ENCODE measurements at regions not wholly inside any gene's neighbourhood (a gene's known extent, or its start where the extent isn't known, plus 50 kb on each side); places are given as distances from the start of the nearest gene placed in this dataset.

GRCh38 chr10:9987197-9987596 is 1030.5 kb upstream of the CELF2 start:
- Histone ChIP-seq H3K4me3 (no peak overlapping the region), H3K27ac (peak overlapping the region in 3 of 4 donors; percentile 31 to 38 (median 38)), H3K9me3 (no peaks in the 10 kb centered on the region), H3K36me3 (no peaks in the 10 kb centered on the region), H3K4me1 (no peaks in the 10 kb centered on the region), H3K27me3 (no peaks in the 10 kb centered on the region)
- no peak for TF ChIP-seq POLR2A (IDR thresholded peaks at IDR 0.05)
- TF ChIP-seq CTCF (IDR thresholded peaks at IDR 0.05): no peak
- 69 to 73% methylated on average over 5 of the region's 5 CpGs for WGBS, 2 donors
- DNase-seq: no peak
- intact Hi-C loops (cut with DNase I): no loop called here

- Histone ChIP-seq H3K4me3 (no peak overlapping the region), H3K9me3 (no peaks in the 10 kb centered on the region), H3K27me3 (no peaks in the 10 kb centered on the region), H3K4me1 (no peaks in the 10 kb centered on the region), H3K27ac (no peak overlapping the region), H3K36me3 (no peaks in the 10 kb centered on the region)
- intact Hi-C loops (cut with DNase I): no loop called here
- TF ChIP-seq CTCF (IDR thresholded peaks at IDR 0.05) (no peak), POLR2A (IDR thresholded peaks at IDR 0.05) (no peak)
- 39 to 40% methylated on average over 11 of the region's 11 CpGs for WGBS, 2 donors
- DNase-seq: no peak
Measured at GRCh38 chr10:9992661-9993060, 1025.0 kb upstream of the CELF2 start.

- no peak for DNase-seq
- Histone ChIP-seq H3K9me3 (no peaks in the 10 kb centered on the region), H3K36me3 (no peaks in the 10 kb centered on the region), H3K27me3 (no peaks in the 10 kb centered on the region), H3K27ac (no peak overlapping the region), H3K4me3 (no peak overlapping the region), H3K4me1 (no peaks in the 10 kb centered on the region)
- intact Hi-C loops (cut with DNase I): no loop called here
- WGBS, 2 donors: 65 to 68% methylated on average over 3 of the region's 3 CpGs
- TF ChIP-seq POLR2A (IDR thresholded peaks at IDR 0.05) (no peak), CTCF (IDR thresholded peaks at IDR 0.05) (no peak)
Measured at GRCh38 chr10:9994131-9994530, 1023.5 kb upstream of the CELF2 start.

- intact Hi-C loops (cut with DNase I): no loop called here
- WGBS, 2 donors: 77 to 82% methylated on average over 5 of the region's 5 CpGs
Measured at GRCh38 chr10:9999627-10000026, 1018.0 kb upstream of the CELF2 start.

GRCh38 chr10:10007957-10008356 is 1009.7 kb upstream of the CELF2 start:
- no peaks in the 10 kb centered on the region for H3K9me3 ChIP-seq
- intact Hi-C loops (cut with DNase I): no loop called here
- H3K27ac ChIP-seq: no peak overlapping the region
- no peaks in the 10 kb centered on the region for H3K27me3 ChIP-seq
- H3K36me3 ChIP-seq: no peaks in the 10 kb centered on the region
- H3K4me1 ChIP-seq: no peaks in the 10 kb centered on the region
- H3K4me3 ChIP-seq: no peak overlapping the region
- TF ChIP-seq CTCF (IDR thresholded peaks at IDR 0.05): no peak
- no peak for TF ChIP-seq POLR2A (IDR thresholded peaks at IDR 0.05)
- 65 to 83% methylated on average over 6 of the region's 6 CpGs for WGBS, 2 donors
- no peak for DNase-seq

More at GRCh38 chr10:9999627-10000026, 1018.0 kb upstream of the CELF2 start:
- TF ChIP-seq CTCF (IDR thresholded peaks at IDR 0.05) (no peak), POLR2A (IDR thresholded peaks at IDR 0.05) (no peak)
- H3K27ac ChIP-seq: no peak overlapping the region
- no peak for DNase-seq
- H3K27me3 ChIP-seq: no peaks in the 10 kb centered on the region
- H3K4me1 ChIP-seq: no peaks in the 10 kb centered on the region
- H3K9me3 ChIP-seq: no peaks in the 10 kb centered on the region
- no peaks in the 10 kb centered on the region for H3K36me3 ChIP-seq
- no peak overlapping the region for H3K4me3 ChIP-seq

Measured in esophagus squamous epithelium (tissue), 5 donors.